CD4-positive, alpha-beta T cell treated with Interferon alpha-2 for 1 hour (primary cell): ENCODE measurements at regions not wholly inside any gene's neighbourhood (a gene's known extent, or its start where the extent isn't known, plus 50 kb on each side); places are given as distances from the start of the nearest gene placed in this dataset.

Source experiments
- DNase-seq, 2 donors: peaks; one replicate each; pipeline ENCODE4 v3.0.0-alpha.2; 2020 to 2022

GRCh38 chr9:117485176-117485575, 70.3 kb upstream of the ASTN2 start:
- no peak for DNase-seq

GRCh38 chr9:117480729-117481128, 65.9 kb upstream of the ASTN2 start:
- DNase-seq, result no peak

- DNase-seq, result no peak
Observed at GRCh38 chr9:117480253-117480652, 65.4 kb upstream of the ASTN2 start.

- no peak for DNase-seq
Observed at GRCh38 chr9:117473293-117473692, 58.4 kb upstream of the ASTN2 start.

- no peak for DNase-seq
Observed at GRCh38 chr9:117470902-117471301, 56.0 kb upstream of the ASTN2 start.

- no peak for DNase-seq
Observed at GRCh38 chr9:117470455-117470854, 55.6 kb upstream of the ASTN2 start.

GRCh38 chr9:117466111-117466510, 51.3 kb upstream of the ASTN2 start:
- DNase-seq, result no peak

GRCh38 chr9:117465706-117466105, 50.8 kb upstream of the ASTN2 start:
- DNase-seq, result no peak

GRCh38 chr9:117464941-117465616, 50.2 kb upstream of the ASTN2 start:
- no peak for DNase-seq
